H1 (cell line): ENCODE measurements at regions not wholly inside any gene's neighbourhood (a gene's known extent, or its start where the extent isn't known, plus 50 kb on each side); places are given as distances from the start of the nearest gene placed in this dataset.

Experiments
- CTCF ChIA-PET: fragments of 300-600 bp; sonication (Branson Sonifier 250); formaldehyde crosslinking; loops from one replicate; lab custom pipeline; 2021; ENCODE audit not compliant: partially characterized antibody; lab: Charles Lee
- POLR2A ChIA-PET: fragments of 300-600 bp; sonication (Branson Sonifier 250); formaldehyde crosslinking; loops from one replicate; lab custom pipeline; 2021; ENCODE audit warnings: inconsistent platforms; ENCODE audit not compliant: partially characterized antibody; lab: Charles Lee
- DNase-seq, 2 experiments: peaks; one replicate each; pipeline versions ENCODE4 v3.0.0 to v3.0.0-alpha.2; 2010 to 2022; ENCODE audit warnings: low spot score in 2 of 2, low read depth in 1 of 2, mixed read lengths in 1 of 2
- FAIRE-seq: peaks from 2 replicates; lab custom pipeline; 2011; peaks lifted over from hg19 to GRCh38; lab: Jason Lieb, UNC
- H2AFZ ChIP-seq: 2 replicates; pipeline ENCODE4 v1.8.1; 2012; ENCODE audit warnings: low read length, inconsistent platforms
- H2AK5ac ChIP-seq: 2 replicates; pipeline ENCODE4 v1.6.1; 2013; ENCODE audit warnings: low read depth, low read length
- H2BK120ac ChIP-seq: replicated peaks from 2 replicates; pipeline ENCODE3; 2013; ENCODE audit warnings: low read depth, low read length, inconsistent platforms
- H2BK12ac ChIP-seq: 2 replicates; pipeline ENCODE4 v1.6.1; 2013; ENCODE audit warnings: low read depth, low read length
- H2BK15ac ChIP-seq: 2 replicates; pipeline ENCODE4 v1.6.1; 2013; ENCODE audit warnings: low read length
- H2BK20ac ChIP-seq: 2 replicates; pipeline ENCODE4 v1.6.1; 2013; ENCODE audit warnings: low read length
- H2BK5ac ChIP-seq: 2 replicates; pipeline ENCODE4 v1.6.1; 2013; ENCODE audit warnings: low read depth, low read length
- H3K14ac ChIP-seq: 2 replicates; pipeline ENCODE4 v1.6.1; 2013; ENCODE audit warnings: inconsistent platforms; ENCODE audit not compliant: insufficient read length
- H3K18ac ChIP-seq: 2 replicates; pipeline ENCODE4 v1.6.1; 2013; ENCODE audit warnings: low read length; ENCODE audit errors: extremely low read depth
- H3K23ac ChIP-seq: 2 replicates; pipeline ENCODE4 v1.6.1; 2013; ENCODE audit warnings: inconsistent platforms; ENCODE audit not compliant: insufficient read length
- H3K23me2 ChIP-seq: 2 replicates; pipeline ENCODE4 v1.6.1; 2013; ENCODE audit warnings: low read depth, low read length
- H3K27ac ChIP-seq: 2 replicates; pipeline ENCODE4 v1.6.1; 2011; ENCODE audit warnings: low read depth, low read length, inconsistent platforms
- H3K27me3 ChIP-seq, 4 experiments: replicated peaks in 1 of 4; 1 replicate in 1 of 4; 2 replicates in 3 of 4; pipeline versions ENCODE4 v1.6.1 to v1.8.1; 2011 to 2013; ENCODE audit warnings: low read length in 3 of 4, mild to moderate bottlenecking in 3 of 4, inconsistent platforms in 2 of 4, mixed read lengths in 2 of 4, moderate library complexity in 1 of 4; ENCODE audit not compliant: control insufficient read depth in 3 of 4, insufficient read depth in 3 of 4; ENCODE audit errors: extremely low read depth in 1 of 4
- H3K36me3 ChIP-seq, 4 experiments: 2 replicates each; pipeline versions ENCODE4 v1.6.1 to v1.8.1; 2011 to 2013; ENCODE audit warnings: mild to moderate bottlenecking in 4 of 4, low read length in 3 of 4, moderate library complexity in 2 of 4, control low read depth in 1 of 4, inconsistent platforms in 1 of 4; ENCODE audit not compliant: insufficient read depth in 4 of 4, control insufficient read depth in 2 of 4
- H3K4ac ChIP-seq: replicated peaks from 2 replicates; pipeline ENCODE3; 2013; ENCODE audit warnings: low read length, low read depth, mixed read lengths, inconsistent platforms; ENCODE audit not compliant: insufficient read length
- H3K4me1 ChIP-seq, 4 experiments: replicated peaks in 1 of 4; 1 replicate in 1 of 4; 2 replicates in 3 of 4; pipeline versions ENCODE4 v1.6.1 to v1.8.1; 2011 to 2013; ENCODE audit warnings: low read length in 3 of 4, inconsistent platforms in 2 of 4, mixed read lengths in 1 of 4; ENCODE audit not compliant: insufficient read depth in 4 of 4, control insufficient read depth in 3 of 4
- H3K4me2 ChIP-seq, 2 experiments: 2 replicates each; pipeline versions ENCODE4 v1.6.1 to v1.8.1; 2011 to 2013; ENCODE audit warnings: low read depth in 2 of 2, low read length in 2 of 2, control low read depth in 1 of 2, inconsistent platforms in 1 of 2, mild to moderate bottlenecking in 1 of 2; ENCODE audit not compliant: insufficient read depth in 1 of 2
- H3K4me3 ChIP-seq, 4 experiments: fragments of 200-600, 300-600 bp in 1 of 4; sonication (generic), shearing (Covaris generic), sonication (Bioruptor Twin) in 1 of 4; 2 replicates each; pipeline versions ENCODE4 v1.5.1 to v1.8.1; 2011 to 2016; ENCODE audit warnings: low read length in 4 of 4, low read depth in 3 of 4, control low read depth in 2 of 4, inconsistent platforms in 2 of 4, mild to moderate bottlenecking in 2 of 4, mixed read lengths in 1 of 4, moderate library complexity in 1 of 4; ENCODE audit not compliant: insufficient read depth in 2 of 4; ENCODE audit errors: extremely low read depth in 1 of 4
- H3K56ac ChIP-seq: replicated peaks from 2 replicates; pipeline ENCODE3; 2013; ENCODE audit warnings: low read depth, mild to moderate bottlenecking, mixed read lengths, low read length, inconsistent platforms; ENCODE audit not compliant: insufficient read length
- H3K79me1 ChIP-seq: 2 replicates; pipeline ENCODE4 v1.6.1; 2013; ENCODE audit warnings: low read depth, low read length, control low read depth
- H3K79me2 ChIP-seq, 2 experiments: 2 replicates each; pipeline versions ENCODE4 v1.6.1 to v1.8.1; 2012 to 2013; ENCODE audit warnings: low read length in 2 of 2, mild to moderate bottlenecking in 2 of 2, inconsistent platforms in 1 of 2; ENCODE audit not compliant: insufficient read depth in 2 of 2, control insufficient read depth in 1 of 2
- H3K9ac ChIP-seq, 4 experiments: replicated peaks in 1 of 4; 1 replicate in 1 of 4; 2 replicates in 3 of 4; pipeline versions ENCODE4 v1.6.1 to v1.8.1; 2011 to 2013; ENCODE audit warnings: low read depth in 3 of 4, low read length in 3 of 4, control low read depth in 2 of 4, mild to moderate bottlenecking in 2 of 4, moderate library complexity in 2 of 4, inconsistent platforms in 1 of 4; ENCODE audit errors: extremely low read depth in 1 of 4
- H3K9me3 ChIP-seq, 2 experiments: 2 replicates each; pipeline versions ENCODE4 v1.6.1 to v1.8.1; 2012 to 2013; ENCODE audit warnings: mild to moderate bottlenecking in 2 of 2, moderate library complexity in 2 of 2, control low read depth in 1 of 2, inconsistent platforms in 1 of 2, low read depth in 1 of 2, low read length in 1 of 2, mixed read lengths in 1 of 2; ENCODE audit not compliant: insufficient read depth in 2 of 2
- H4K20me1 ChIP-seq, 2 experiments: replicated peaks in 1 of 2; 2 replicates each; pipeline versions ENCODE3 to v1.8.1; 2011 to 2013; ENCODE audit warnings: inconsistent platforms in 2 of 2, low read length in 2 of 2, mild to moderate bottlenecking in 1 of 2; ENCODE audit not compliant: insufficient read depth in 2 of 2, control insufficient read depth in 1 of 2
- H4K5ac ChIP-seq: 2 replicates; pipeline ENCODE4 v1.6.1; 2013; ENCODE audit warnings: low read length, low read depth, mixed read lengths, inconsistent platforms; ENCODE audit not compliant: insufficient read length
- H4K8ac ChIP-seq: 2 replicates; pipeline ENCODE4 v1.8.0; 2013; ENCODE audit warnings: mild to moderate bottlenecking, moderate library complexity, low read length, inconsistent platforms; ENCODE audit not compliant: insufficient read depth; ENCODE audit errors: extremely low read depth
- H4K91ac ChIP-seq: replicated peaks from 2 replicates; pipeline ENCODE3; 2013; ENCODE audit warnings: low read length, mixed read lengths, inconsistent platforms; ENCODE audit not compliant: insufficient read length
- BRCA1 ChIP-seq: IDR thresholded peaks from 2 replicates; pipeline ENCODE4 v1.6.1; 2012; ENCODE audit warnings: low read depth, low read length, improper control_type of control experiment
- CBX8 ChIP-seq: fragments of 300-800, 300-1000 bp; sonication (generic); IDR thresholded peaks from 2 replicates; pipeline ENCODE4 v1.7.1; 2016; ENCODE audit warnings: low read depth, low read length, borderline replicate concordance
- CREB1 ChIP-seq: IDR thresholded peaks from 2 replicates; pipeline ENCODE4 v1.6.1; 2012; ENCODE audit warnings: inconsistent platforms
- CTBP2 ChIP-seq: IDR thresholded peaks from 2 replicates; pipeline ENCODE4 v1.7.0; 2011; ENCODE audit warnings: borderline replicate concordance, mild to moderate bottlenecking, moderate library complexity, mixed read lengths, low read length; ENCODE audit not compliant: insufficient read depth, insufficient read length
- EP300 ChIP-seq, 2 experiments: IDR thresholded peaks; 1 replicate in 1 of 2; 2 replicates in 1 of 2; pipeline ENCODE4 v1.6.1; 2011 to 2012; ENCODE audit warnings: low read depth in 2 of 2, low read length in 2 of 2, mild to moderate bottlenecking in 2 of 2, borderline replicate concordance in 1 of 2, inconsistent platforms in 1 of 2, moderate library complexity in 1 of 2
- GTF2F1 ChIP-seq: IDR thresholded peaks from 2 replicates; pipeline ENCODE4 v1.6.1; 2012; ENCODE audit warnings: low read depth, low read length, improper control_type of control experiment, borderline replicate concordance
- POLR2A ChIP-seq, 2 experiments: IDR thresholded peaks; 1 replicate in 1 of 2; 2 replicates in 1 of 2; pipeline ENCODE4 v1.6.1; 2011; ENCODE audit warnings: low read depth in 2 of 2, low read length in 2 of 2, mild to moderate bottlenecking in 2 of 2; ENCODE audit errors: control extremely low read depth in 1 of 2
- SAP30 ChIP-seq: fragments of 300-600 bp; sonication (generic); IDR thresholded peaks from 2 replicates; pipeline ENCODE4 v1.7.1; 2012; ENCODE audit warnings: low read length, moderate library complexity, mild to moderate bottlenecking, inconsistent platforms; ENCODE audit not compliant: insufficient read depth, insufficient replicate concordance
- SIN3A ChIP-seq, 2 experiments: IDR thresholded peaks in 1 of 2; conservative IDR thresholded peaks in 1 of 2; 2 replicates each; pipeline ENCODE4 v1.6.1; 2011 to 2012; ENCODE audit warnings: low read length in 2 of 2, improper control_type of control experiment in 1 of 2, low read depth in 1 of 2, mild to moderate bottlenecking in 1 of 2
- SP2 ChIP-seq: IDR thresholded peaks from 2 replicates; pipeline ENCODE4 v1.6.1; 2012; ENCODE audit warnings: mild to moderate bottlenecking, low read length, inconsistent platforms
- SUZ12 ChIP-seq: fragments of 200-600 bp; sonication (generic); IDR thresholded peaks from 2 replicates; pipeline ENCODE4 v1.6.1; 2012; ENCODE audit warnings: mild to moderate bottlenecking, inconsistent platforms, low read length, moderate library complexity, mixed read lengths
- TAF7 ChIP-seq: optimal IDR thresholded peaks from 2 replicates; pipeline ENCODE3; 2011; ENCODE audit warnings: low read depth, mild to moderate bottlenecking, inconsistent platforms, low read length, moderate library complexity, borderline replicate concordance
- ZNF274 ChIP-seq: IDR thresholded peaks from 2 replicates; pipeline ENCODE4 v1.7.0; 2012; ENCODE audit warnings: low read length, borderline replicate concordance; ENCODE audit errors: extremely low read depth
- WGBS, 2 experiments: shearing (Covaris generic) in 1 of 2; methylation state at CpG; one replicate each; pipeline versions ENCODE4 v1.1.6 to v1.1.7; 2013 to 2015; ENCODE audit warnings: low lambda C conversion rate in 2 of 2, mixed read lengths in 2 of 2, inconsistent platforms in 1 of 2, low coverage in 1 of 2, missing lambda C conversion rate in 1 of 2; ENCODE audit not compliant: insufficient replicate concordance in 2 of 2, insufficient coverage in 1 of 2, insufficient read length in 1 of 2; ENCODE audit errors: extremely low coverage in 1 of 2, missing lambda C conversion rate in 1 of 2; 5-methylcytosine and 5-hydroxymethylcytosine counted together

DNA sequence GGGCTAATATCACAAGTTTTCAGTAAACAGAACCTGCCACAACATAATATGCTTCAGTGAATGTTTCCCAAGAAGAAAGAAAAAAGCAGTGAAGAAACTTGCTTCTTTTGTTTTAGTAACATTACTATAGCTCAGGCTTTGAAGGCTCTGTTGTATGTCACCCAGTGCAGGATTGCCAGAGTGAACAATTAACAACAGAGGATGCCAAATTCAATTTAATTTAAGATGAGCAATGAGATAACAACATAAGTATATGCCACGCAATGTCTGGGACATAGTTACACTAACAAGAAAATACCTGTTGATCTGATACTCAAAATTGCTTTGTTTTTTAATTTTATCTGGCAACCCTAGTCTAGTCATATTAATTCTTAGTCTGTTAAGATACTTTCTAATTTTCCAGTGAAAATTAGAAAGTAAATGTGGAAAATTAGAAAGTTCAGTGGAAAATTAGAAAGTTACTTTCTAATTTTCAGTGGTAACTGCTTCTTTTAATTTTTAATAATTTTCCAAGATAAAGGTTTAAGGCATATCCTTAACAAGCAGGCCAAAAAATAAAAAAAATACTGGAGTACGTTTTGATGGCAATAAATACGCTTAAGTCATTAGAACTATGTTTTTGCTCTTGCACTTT, 336.3 kb downstream of the SLITRK6 start:
- WGBS, 2 experiments, result 93% methylated on average over 3 of the region's 3 CpGs; no CpG with 5 or more reads in 1 of the 2 experiments
- no peak overlapping the region for H3K23ac ChIP-seq
- peaks cover 4 to 7% of the 10 kb centered on the region in 2 experiments; a peak in 2 of 4 replicates for H3K9me3 ChIP-seq
- no peak overlapping the region for H2AFZ ChIP-seq
- H2BK20ac ChIP-seq, result no peak overlapping the region
- CTCF ChIA-PET, result no interaction called here
- H2BK120ac ChIP-seq, result no peak overlapping the region
- no peak overlapping the region for H2BK12ac ChIP-seq
- no peak overlapping the region for H3K27ac ChIP-seq
- H2AK5ac ChIP-seq, result no peak overlapping the region
- H3K4me2 ChIP-seq, result no peak overlapping the region
- H3K36me3 ChIP-seq, result no peaks in the 10 kb centered on the region
- H3K79me2 ChIP-seq, result no peaks in the 10 kb centered on the region
- no peak overlapping the region for H4K8ac ChIP-seq
- no peaks in the 10 kb centered on the region for H4K20me1 ChIP-seq
- no peak overlapping the region for H2BK15ac ChIP-seq
- H3K14ac ChIP-seq, result no peak overlapping the region
- H3K79me1 ChIP-seq, result no peaks in the 10 kb centered on the region
- H3K9ac ChIP-seq, result no peak overlapping the region
- no peak overlapping the region for H3K18ac ChIP-seq
- H3K27me3 ChIP-seq, result no peaks in the 10 kb centered on the region
- FAIRE-seq (no peak), DNase-seq (no peak)
- H3K4me3 ChIP-seq, result no peak overlapping the region
- no peak overlapping the region for H3K56ac ChIP-seq
- H3K4ac ChIP-seq, result no peak overlapping the region
- H4K91ac ChIP-seq, result no peak overlapping the region
- no peaks in the 10 kb centered on the region for H3K23me2 ChIP-seq
- no peak overlapping the region for H4K5ac ChIP-seq
- no peaks in the 10 kb centered on the region for H3K4me1 ChIP-seq
- H2BK5ac ChIP-seq, result no peak overlapping the region
- POLR2A ChIA-PET, result no interaction called here
- TF ChIP-seq CTBP2 (no peak), POLR2A (IDR thresholded peaks at IDR 0.05; ENCODE audit: control extremely low read depth in 1 of 2, low read depth in 2 of 2, low read length in 2 of 2) (no peak), EP300 (IDR thresholded peaks at IDR 0.05; ENCODE audit: borderline replicate concordance in 1 of 2, low read depth in 2 of 2, low read length in 2 of 2) (no peak), SAP30 (no peak), ZNF274 (no peak), TAF7 (no peak), SUZ12 (no peak), CREB1 (no peak), GTF2F1 (no peak), BRCA1 (no peak), SP2 (no peak), SIN3A (conservative IDR thresholded peaks at IDR 0.05 in 1 of 2, IDR thresholded peaks at IDR 0.05 in 1 of 2; ENCODE audit: low read depth in 1 of 2, low read length in 2 of 2) (no peak), CBX8 (no peak)
